Suprapubic skin (tissue), 4 donors: ENCODE measurements at regions not wholly inside any gene's neighbourhood (a gene's known extent, or its start where the extent isn't known, plus 50 kb on each side); places are given as distances from the start of the nearest gene placed in this dataset.

ENCODE experiments used
- POLR2A ChIP-seq, 2 donors: fragments of 450-650 bp; IDR thresholded peaks; one replicate each; pipeline ENCODE4 v1.6.1; 2017; ENCODE audit warnings: antibody characterized with exemption in 2 of 2, mild to moderate bottlenecking in 2 of 2, moderate library complexity in 2 of 2
- POLR2AphosphoS5 ChIP-seq, 3 donors: sonication (generic); formaldehyde crosslinking; IDR thresholded peaks; one replicate each; pipeline ENCODE4 v1.6.1; 2017; ENCODE audit warnings: antibody characterized with exemption in 3 of 3
- TF ChIP-seq, protein P1 (sequence below), 2 donors: fragments of 200-600 bp in 1 of 2; fragments of 450-650 bp in 1 of 2; sonication (generic) in 1 of 2; IDR thresholded peaks; one replicate each; pipeline ENCODE4 v1.5.1; 2016 to 2019; ENCODE audit warnings: antibody characterized with exemption in 2 of 2, mild to moderate bottlenecking in 1 of 2, moderate library complexity in 1 of 2

DNA sequence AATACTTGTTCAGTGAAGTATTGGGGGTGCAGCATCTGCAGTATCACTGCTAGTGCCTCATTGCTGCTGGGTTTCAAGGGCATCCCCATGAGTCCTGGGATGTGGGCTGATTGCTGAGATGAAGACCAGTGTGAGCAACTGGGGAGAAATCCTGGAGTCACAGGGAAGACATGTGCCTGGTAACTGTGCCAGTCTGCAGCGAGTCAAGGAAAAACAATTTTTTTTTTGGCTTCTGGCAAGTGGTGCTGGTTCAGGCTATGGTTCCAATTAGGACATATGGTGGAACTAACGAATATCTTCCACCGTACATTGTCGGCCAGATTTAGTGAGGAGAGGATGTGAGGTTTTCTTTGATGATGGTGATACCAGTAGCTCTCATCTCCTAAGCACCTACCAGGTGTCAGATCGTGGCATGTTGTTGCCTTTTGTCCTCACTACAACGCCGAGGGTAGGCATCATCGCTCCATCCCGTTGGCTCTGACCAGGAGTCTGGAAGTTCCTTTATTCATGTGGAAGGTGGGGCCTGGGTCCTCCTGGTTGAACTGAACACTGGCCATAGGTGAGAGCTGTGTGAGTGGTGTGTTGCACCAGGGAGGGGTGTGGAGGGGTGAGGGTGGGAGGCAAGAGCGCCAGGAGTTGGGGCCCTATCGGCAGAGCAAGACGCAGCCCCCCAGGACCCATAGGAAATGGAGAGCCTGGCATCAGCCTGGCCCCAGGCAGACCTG lies 118.0 kb upstream of the HS6ST1 start:
- TF ChIP-seq, protein P1, sequence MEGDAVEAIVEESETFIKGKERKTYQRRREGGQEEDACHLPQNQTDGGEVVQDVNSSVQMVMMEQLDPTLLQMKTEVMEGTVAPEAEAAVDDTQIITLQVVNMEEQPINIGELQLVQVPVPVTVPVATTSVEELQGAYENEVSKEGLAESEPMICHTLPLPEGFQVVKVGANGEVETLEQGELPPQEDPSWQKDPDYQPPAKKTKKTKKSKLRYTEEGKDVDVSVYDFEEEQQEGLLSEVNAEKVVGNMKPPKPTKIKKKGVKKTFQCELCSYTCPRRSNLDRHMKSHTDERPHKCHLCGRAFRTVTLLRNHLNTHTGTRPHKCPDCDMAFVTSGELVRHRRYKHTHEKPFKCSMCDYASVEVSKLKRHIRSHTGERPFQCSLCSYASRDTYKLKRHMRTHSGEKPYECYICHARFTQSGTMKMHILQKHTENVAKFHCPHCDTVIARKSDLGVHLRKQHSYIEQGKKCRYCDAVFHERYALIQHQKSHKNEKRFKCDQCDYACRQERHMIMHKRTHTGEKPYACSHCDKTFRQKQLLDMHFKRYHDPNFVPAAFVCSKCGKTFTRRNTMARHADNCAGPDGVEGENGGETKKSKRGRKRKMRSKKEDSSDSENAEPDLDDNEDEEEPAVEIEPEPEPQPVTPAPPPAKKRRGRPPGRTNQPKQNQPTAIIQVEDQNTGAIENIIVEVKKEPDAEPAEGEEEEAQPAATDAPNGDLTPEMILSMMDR (IDR thresholded peaks at IDR 0.05) = no peak
- TF ChIP-seq POLR2A (IDR thresholded peaks at IDR 0.05) = no peak
- no peak for TF ChIP-seq POLR2AphosphoS5 (IDR thresholded peaks at IDR 0.05)
